ENCODE measurements at regions not wholly inside any gene's neighbourhood (a gene's known extent, or its start where the extent isn't known, plus 50 kb on each side); places are given as distances from the start of the nearest gene placed in this dataset.

DNA sequence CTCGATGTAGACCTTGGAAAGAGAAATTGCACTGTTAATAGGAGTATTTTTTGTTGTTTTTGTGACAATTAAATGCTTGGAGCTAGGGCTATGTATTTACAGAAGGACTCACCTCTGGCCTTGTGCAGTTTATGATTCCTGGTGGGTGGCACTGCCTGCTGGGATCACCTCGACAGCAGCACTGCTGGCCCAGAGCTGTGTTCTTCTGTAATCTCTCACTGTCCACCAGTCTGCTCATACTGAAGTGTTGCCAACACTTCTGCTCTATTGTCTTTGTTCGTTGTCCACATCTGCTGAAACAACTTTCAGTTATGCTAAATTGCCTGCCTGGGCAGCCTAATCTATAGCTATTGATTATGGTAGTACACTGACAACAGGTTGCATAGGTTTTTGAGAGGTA is 194.4 kb upstream of the ANK2 start:
- no peak for TF ChIP-seq FOS (IDR thresholded peaks at IDR 0.05; ENCODE audit: low read depth, low read length)
- TF ChIP-seq POLR2A (IDR thresholded peaks at IDR 0.05; ENCODE audit: low read depth, low read length): no peak
- no peak for TF ChIP-seq RAD21 (IDR thresholded peaks at IDR 0.05; ENCODE audit: low read length)
- no peak for TF ChIP-seq RFX5 (IDR thresholded peaks at IDR 0.05; ENCODE audit: low read depth, low read length)
- TF ChIP-seq, protein P1, sequence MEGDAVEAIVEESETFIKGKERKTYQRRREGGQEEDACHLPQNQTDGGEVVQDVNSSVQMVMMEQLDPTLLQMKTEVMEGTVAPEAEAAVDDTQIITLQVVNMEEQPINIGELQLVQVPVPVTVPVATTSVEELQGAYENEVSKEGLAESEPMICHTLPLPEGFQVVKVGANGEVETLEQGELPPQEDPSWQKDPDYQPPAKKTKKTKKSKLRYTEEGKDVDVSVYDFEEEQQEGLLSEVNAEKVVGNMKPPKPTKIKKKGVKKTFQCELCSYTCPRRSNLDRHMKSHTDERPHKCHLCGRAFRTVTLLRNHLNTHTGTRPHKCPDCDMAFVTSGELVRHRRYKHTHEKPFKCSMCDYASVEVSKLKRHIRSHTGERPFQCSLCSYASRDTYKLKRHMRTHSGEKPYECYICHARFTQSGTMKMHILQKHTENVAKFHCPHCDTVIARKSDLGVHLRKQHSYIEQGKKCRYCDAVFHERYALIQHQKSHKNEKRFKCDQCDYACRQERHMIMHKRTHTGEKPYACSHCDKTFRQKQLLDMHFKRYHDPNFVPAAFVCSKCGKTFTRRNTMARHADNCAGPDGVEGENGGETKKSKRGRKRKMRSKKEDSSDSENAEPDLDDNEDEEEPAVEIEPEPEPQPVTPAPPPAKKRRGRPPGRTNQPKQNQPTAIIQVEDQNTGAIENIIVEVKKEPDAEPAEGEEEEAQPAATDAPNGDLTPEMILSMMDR (conservative IDR thresholded peaks at IDR 0.05; ENCODE audit: low read depth, low read length): no peak
- TF ChIP-seq CEBPB (IDR thresholded peaks at IDR 0.05; ENCODE audit: low read depth, low read length): no peak
- TF ChIP-seq, protein P2, sequence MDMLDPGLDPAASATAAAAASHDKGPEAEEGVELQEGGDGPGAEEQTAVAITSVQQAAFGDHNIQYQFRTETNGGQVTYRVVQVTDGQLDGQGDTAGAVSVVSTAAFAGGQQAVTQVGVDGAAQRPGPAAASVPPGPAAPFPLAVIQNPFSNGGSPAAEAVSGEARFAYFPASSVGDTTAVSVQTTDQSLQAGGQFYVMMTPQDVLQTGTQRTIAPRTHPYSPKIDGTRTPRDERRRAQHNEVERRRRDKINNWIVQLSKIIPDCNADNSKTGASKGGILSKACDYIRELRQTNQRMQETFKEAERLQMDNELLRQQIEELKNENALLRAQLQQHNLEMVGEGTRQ (IDR thresholded peaks at IDR 0.05; ENCODE audit: low read depth, low read length): no peak
- no peak for TF ChIP-seq MXI1 (IDR thresholded peaks at IDR 0.05; ENCODE audit: borderline replicate concordance, low read depth, low read length)
- TF ChIP-seq NFE2L2 (IDR thresholded peaks at IDR 0.05; ENCODE audit: low read depth, low read length): no peak
- TF ChIP-seq, protein P3, sequence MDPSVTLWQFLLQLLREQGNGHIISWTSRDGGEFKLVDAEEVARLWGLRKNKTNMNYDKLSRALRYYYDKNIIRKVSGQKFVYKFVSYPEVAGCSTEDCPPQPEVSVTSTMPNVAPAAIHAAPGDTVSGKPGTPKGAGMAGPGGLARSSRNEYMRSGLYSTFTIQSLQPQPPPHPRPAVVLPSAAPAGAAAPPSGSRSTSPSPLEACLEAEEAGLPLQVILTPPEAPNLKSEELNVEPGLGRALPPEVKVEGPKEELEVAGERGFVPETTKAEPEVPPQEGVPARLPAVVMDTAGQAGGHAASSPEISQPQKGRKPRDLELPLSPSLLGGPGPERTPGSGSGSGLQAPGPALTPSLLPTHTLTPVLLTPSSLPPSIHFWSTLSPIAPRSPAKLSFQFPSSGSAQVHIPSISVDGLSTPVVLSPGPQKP (IDR thresholded peaks at IDR 0.05; ENCODE audit: borderline replicate concordance, low read depth, low read length): no peak
- TF ChIP-seq BHLHE40 (IDR thresholded peaks at IDR 0.05; ENCODE audit: low read depth, low read length): no peak
- TF ChIP-seq RCOR1 (IDR thresholded peaks at IDR 0.05; ENCODE audit: insufficient replicate concordance, low read length): no peak
- no peak for TF ChIP-seq SMC3 (IDR thresholded peaks at IDR 0.05; ENCODE audit: low read depth, low read length)
- TF ChIP-seq CHD1 (IDR thresholded peaks at IDR 0.05; ENCODE audit: low read depth, low read length): no peak
- H3K4me3 ChIP-seq (ENCODE audit: insufficient read depth, low read depth, low read length): no peak overlapping the region
- no peaks in the 10 kb centered on the region for H3K4me1 ChIP-seq (ENCODE audit: control insufficient read depth, insufficient read depth, low read length)
- no peak overlapping the region for H4K5ac ChIP-seq (ENCODE audit: low read depth, low read length)
- intact Hi-C loops (cut with micrococcal nuclease) (no loop called here), dilution Hi-C loops (cut with HindIII; ENCODE audit: low sequenced_read_pairs, unreplicated experiment) (no loop called here), in situ Hi-C loops (cut with MboI; ENCODE audit: low sequenced_read_pairs) (no loop called here)
- H2BK15ac ChIP-seq (ENCODE audit: low read depth, low read length): no peak overlapping the region
- H3K27me3 ChIP-seq (ENCODE audit: control insufficient read depth, insufficient read depth, low read length): no peaks in the 10 kb centered on the region
- no peak overlapping the region for H2BK120ac ChIP-seq (ENCODE audit: low read depth, low read length)
- H3K4ac ChIP-seq (ENCODE audit: low read depth, low read length): no peak overlapping the region
- H2AK9ac ChIP-seq (replicated peaks; ENCODE audit: low read depth, low read length, poor library complexity): no peak overlapping the region
- POLR2A ChIA-PET (ENCODE audit: unreplicated experiment): no interaction called here
- no peaks in the 10 kb centered on the region for H3K9me1 ChIP-seq (ENCODE audit: insufficient read depth, low read length)
- H3K23ac ChIP-seq (ENCODE audit: low read depth, low read length): no peak overlapping the region
- no peaks in the 10 kb centered on the region for H4K20me1 ChIP-seq (ENCODE audit: insufficient read depth, low read length)
- WGBS, 2 experiments (ENCODE audit: extremely low coverage in 2 of 2, insufficient read length in 1 of 2): no CpG with 5 or more reads among the region's 3 CpGs
- ATAC-seq (ENCODE audit: low read depth) (no peak), DNase-seq (no peak)
- H2BK5ac ChIP-seq (ENCODE audit: low read depth, low read length, poor library complexity, severe bottlenecking): no peak overlapping the region
- no peak overlapping the region for H4K91ac ChIP-seq (ENCODE audit: insufficient read depth, low read depth, low read length)
- no peak overlapping the region for H3K27ac ChIP-seq (ENCODE audit: insufficient read depth, low read length)
- H3K14ac ChIP-seq (replicated peaks; ENCODE audit: low read depth, low read length): no peak overlapping the region
- no peak overlapping the region for H3K9ac ChIP-seq (ENCODE audit: low read depth, low read length)
- H3K18ac ChIP-seq (ENCODE audit: low read depth, low read length): no peak overlapping the region
- H3K79me1 ChIP-seq (ENCODE audit: low read depth in 1 of 2, low read length in 2 of 2): no peaks in the 10 kb centered on the region
- no peak overlapping the region for H3K4me2 ChIP-seq (ENCODE audit: low read depth, low read length)
- BruUV-seq (replicated peaks): no TSS peak
- CTCF ChIA-PET: interaction anchor here (0.7 kb wide), 1 partner anchor 75 kb away, joined by 3 read pairs; no protein-coding TSS in a partner anchor
- H2AFZ ChIP-seq (replicated peaks; ENCODE audit: low read length, poor library complexity): no peak overlapping the region
- no peak overlapping the region for H3K56ac ChIP-seq (ENCODE audit: extremely low read depth, insufficient read depth, low read length)
- no peak overlapping the region for H4K8ac ChIP-seq (ENCODE audit: low read depth in 2 of 2, low read length in 2 of 2)
- H2BK20ac ChIP-seq (ENCODE audit: low read depth, low read length): no peak overlapping the region
- no peaks in the 10 kb centered on the region for H3K36me3 ChIP-seq (ENCODE audit: control insufficient read depth, insufficient read depth, low read length)
- no peak overlapping the region for H2AK5ac ChIP-seq (ENCODE audit: low read depth, low read length)
- no peaks in the 10 kb centered on the region for H3K9me3 ChIP-seq (ENCODE audit: control insufficient read depth, insufficient read depth, low read length)

Measured in IMR-90 (cell line).